HG02981 (cell line): ENCODE measurements at regions not wholly inside any gene's neighbourhood (a gene's known extent, or its start where the extent isn't known, plus 50 kb on each side); places are given as distances from the start of the nearest gene placed in this dataset.

Experiments
- ATAC-seq: cut with Tn5 transposase; IDR thresholded peaks from one replicate; pipeline ENCODE4 v1.9.1; 2021; ENCODE audit warnings: mild to moderate bottlenecking, moderate library complexity; ENCODE audit not compliant: unreplicated experiment

- ATAC-seq, result no peak
Measured at GRCh38 chr5:54746777-54747398, 229.3 kb downstream of the SNX18 start.

- ATAC-seq, result no peak
Measured at GRCh38 chr5:54746346-54746745, 228.8 kb downstream of the SNX18 start.

GRCh38 chr5:54745599-54745998, 228.0 kb downstream of the SNX18 start:
- no peak for ATAC-seq

GRCh38 chr5:54743997-54744788, 226.6 kb downstream of the SNX18 start:
- peak; percentile 59 for ATAC-seq

GRCh38 chr5:54743581-54743980, 226.0 kb downstream of the SNX18 start:
- ATAC-seq, result no peak

- no peak for ATAC-seq
Measured at GRCh38 chr5:54742417-54742891, 224.9 kb downstream of the SNX18 start.

GRCh38 chr5:54741711-54742110, 224.2 kb downstream of the SNX18 start:
- ATAC-seq, result no peak

GRCh38 chr5:54740141-54740540, 222.6 kb downstream of the SNX18 start:
- ATAC-seq, result no peak

- ATAC-seq, result no peak
Measured at GRCh38 chr5:54739371-54739770, 221.8 kb downstream of the SNX18 start.

- ATAC-seq, result no peak
Measured at GRCh38 chr5:54738973-54739367, 221.4 kb downstream of the SNX18 start.

GRCh38 chr5:54738118-54738972, 220.8 kb downstream of the SNX18 start:
- no peak for ATAC-seq

- ATAC-seq, result no peak
Measured at GRCh38 chr5:54736003-54736797, 218.6 kb downstream of the SNX18 start.

GRCh38 chr5:54733101-54733500, 215.5 kb downstream of the SNX18 start:
- no peak for ATAC-seq

- no peak for ATAC-seq
Measured at GRCh38 chr5:54732108-54732507, 214.5 kb downstream of the SNX18 start.

- no peak for ATAC-seq
Measured at GRCh38 chr5:54728588-54728915, 211.0 kb downstream of the SNX18 start.

GRCh38 chr5:54727874-54728587, 210.5 kb downstream of the SNX18 start:
- no peak for ATAC-seq

GRCh38 chr5:54725391-54726280, 208.1 kb downstream of the SNX18 start:
- ATAC-seq, result no peak

GRCh38 chr5:54722846-54723433, 205.4 kb downstream of the SNX18 start:
- no peak for ATAC-seq
